Thyroid gland (tissue), 4 donors: ENCODE measurements at regions not wholly inside any gene's neighbourhood (a gene's known extent, or its start where the extent isn't known, plus 50 kb on each side); places are given as distances from the start of the nearest gene placed in this dataset.

Experiments used
- DNase-seq, 2 donors: peaks; one replicate each; pipeline ENCODE4 v3.0.0-alpha.2; 2019
- H3K27ac ChIP-seq, 3 donors: fragments of 200-600 bp; sonication (generic); 1 replicate in 2 of 3; 2 replicates in 1 of 3; pipeline ENCODE4 v1.5.1; 2016 to 2019; ENCODE audit warnings: mild to moderate bottlenecking in 1 of 3, moderate library complexity in 1 of 3
- H3K27me3 ChIP-seq: fragments of 200-600 bp; sonication (generic); one replicate; pipeline ENCODE4 v1.5.1; 2019
- H3K36me3 ChIP-seq, 2 donors: fragments of 200-600 bp; sonication (generic); one replicate each; pipeline ENCODE4 v1.5.1; 2016 to 2019
- H3K4me1 ChIP-seq, 2 donors: fragments of 200-600 bp; sonication (generic); one replicate each; pipeline ENCODE4 v1.5.1; 2017 to 2019
- H3K4me3 ChIP-seq, 3 donors: fragments of 200-600 bp; sonication (generic); replicated peaks in 1 of 3; 1 replicate in 2 of 3; 2 replicates in 1 of 3; pipeline ENCODE4 v1.5.1; 2016; ENCODE audit warnings: mild to moderate bottlenecking in 1 of 3
- H3K9me3 ChIP-seq: fragments of 200-600 bp; sonication (generic); one replicate; pipeline ENCODE4 v1.5.1; 2017
- POLR2A ChIP-seq, 2 donors: fragments of 450-650 bp; IDR thresholded peaks; one replicate each; pipeline ENCODE4 v1.6.1; 2017; ENCODE audit warnings: antibody characterized with exemption in 2 of 2, mild to moderate bottlenecking in 2 of 2, moderate library complexity in 1 of 2
- WGBS, 2 donors: methylation state at CpG; one replicate each; pipeline ENCODE4 v1.1.5; 2017; 5-methylcytosine and 5-hydroxymethylcytosine counted together
- intact Hi-C: fragments of 100-400 bp; cut with DNase I; formaldehyde crosslinking; loops from one replicate; pipeline ENCODE4 v1.15.1; 2023
- TF ChIP-seq, protein P1 (sequence below), 6 experiments: fragments of 200-600 bp in 3 of 6; fragments of 450-650 bp in 3 of 6; sonication (generic) in 3 of 6; IDR thresholded peaks; one replicate each; pipeline ENCODE4 v1.5.1; 2016 to 2019; ENCODE audit warnings: antibody characterized with exemption in 6 of 6, mild to moderate bottlenecking in 2 of 6, inconsistent platforms in 1 of 6, moderate library complexity in 1 of 6

- no peak for DNase-seq
- TF ChIP-seq POLR2A (IDR thresholded peaks at IDR 0.05), result no peak
- TF ChIP-seq, protein P1, sequence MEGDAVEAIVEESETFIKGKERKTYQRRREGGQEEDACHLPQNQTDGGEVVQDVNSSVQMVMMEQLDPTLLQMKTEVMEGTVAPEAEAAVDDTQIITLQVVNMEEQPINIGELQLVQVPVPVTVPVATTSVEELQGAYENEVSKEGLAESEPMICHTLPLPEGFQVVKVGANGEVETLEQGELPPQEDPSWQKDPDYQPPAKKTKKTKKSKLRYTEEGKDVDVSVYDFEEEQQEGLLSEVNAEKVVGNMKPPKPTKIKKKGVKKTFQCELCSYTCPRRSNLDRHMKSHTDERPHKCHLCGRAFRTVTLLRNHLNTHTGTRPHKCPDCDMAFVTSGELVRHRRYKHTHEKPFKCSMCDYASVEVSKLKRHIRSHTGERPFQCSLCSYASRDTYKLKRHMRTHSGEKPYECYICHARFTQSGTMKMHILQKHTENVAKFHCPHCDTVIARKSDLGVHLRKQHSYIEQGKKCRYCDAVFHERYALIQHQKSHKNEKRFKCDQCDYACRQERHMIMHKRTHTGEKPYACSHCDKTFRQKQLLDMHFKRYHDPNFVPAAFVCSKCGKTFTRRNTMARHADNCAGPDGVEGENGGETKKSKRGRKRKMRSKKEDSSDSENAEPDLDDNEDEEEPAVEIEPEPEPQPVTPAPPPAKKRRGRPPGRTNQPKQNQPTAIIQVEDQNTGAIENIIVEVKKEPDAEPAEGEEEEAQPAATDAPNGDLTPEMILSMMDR (IDR thresholded peaks at IDR 0.05), result no peak
- Histone ChIP-seq H3K4me3 (no peak overlapping the region), H3K36me3 (no peaks in the 10 kb centered on the region), H3K27ac (no peak overlapping the region), H3K27me3 (no peaks in the 10 kb centered on the region), H3K9me3 (no peaks in the 10 kb centered on the region), H3K4me1 (no peaks in the 10 kb centered on the region)
- 80 to 86% methylated on average over 3 of the region's 3 CpGs for WGBS, 2 donors
- intact Hi-C loops, result no loop called here
Observed at GRCh38 chr20:4076033-4076432, 60.7 kb upstream of the RNF24 start.

- H3K27ac ChIP-seq, result no peak overlapping the region
- H3K9me3 ChIP-seq, result no peaks in the 10 kb centered on the region
- DNase-seq, result no peak
- intact Hi-C loops, result loop anchor here (5.0 kb wide), 1 partner anchor 188 kb away; the partner anchor contains the start of gene PANK2
- H3K27me3 ChIP-seq, result no peaks in the 10 kb centered on the region
- no peak overlapping the region for H3K4me3 ChIP-seq
- TF ChIP-seq, protein P1 (IDR thresholded peaks at IDR 0.05), result no peak
- no peaks in the 10 kb centered on the region for H3K36me3 ChIP-seq
- WGBS, 2 donors, result 74 to 89% methylated on average over 7 of the region's 7 CpGs
- no peaks in the 10 kb centered on the region for H3K4me1 ChIP-seq
Observed at GRCh38 chr20:4074877-4075455, 59.6 kb upstream of the RNF24 start.

GRCh38 chr20:4073852-4074741 lies 58.7 kb upstream of the RNF24 start:
- no peak for DNase-seq
- intact Hi-C loops, result loop anchor here (5.0 kb wide), 1 partner anchor 187 kb away; the partner anchor contains the start of gene PANK2
- Histone ChIP-seq H3K27me3 (no peaks in the 10 kb centered on the region), H3K27ac (no peak overlapping the region), H3K4me1 (no peaks in the 10 kb centered on the region), H3K4me3 (no peak overlapping the region), H3K9me3 (no peaks in the 10 kb centered on the region), H3K36me3 (no peaks in the 10 kb centered on the region)
- WGBS, 2 donors, result 82 to 83% methylated on average over 6 of the region's 6 CpGs
- no peak for TF ChIP-seq POLR2A (IDR thresholded peaks at IDR 0.05)
- TF ChIP-seq, protein P1 (IDR thresholded peaks at IDR 0.05), result no peak

- no peak for DNase-seq
- intact Hi-C loops, result loop anchor here (5.0 kb wide), 1 partner anchor 184 kb away; the partner anchor contains the start of gene PANK2
- TF ChIP-seq, protein P1 (IDR thresholded peaks at IDR 0.05), result no peak
- no peak for TF ChIP-seq POLR2A (IDR thresholded peaks at IDR 0.05)
- H3K27ac ChIP-seq, result no peak overlapping the region
- H3K4me1 ChIP-seq, result peaks cover 0 to 4% of the 10 kb centered on the region in 2 donors
- H3K36me3 ChIP-seq, result no peaks in the 10 kb centered on the region
- H3K27me3 ChIP-seq, result no peaks in the 10 kb centered on the region
- H3K4me3 ChIP-seq, result no peak overlapping the region
- 81 to 87% methylated on average over 5 of the region's 5 CpGs for WGBS, 2 donors
- no peaks in the 10 kb centered on the region for H3K9me3 ChIP-seq
Observed at GRCh38 chr20:4071178-4071693, 55.9 kb upstream of the RNF24 start.
